ENCODE measurements at regions not wholly inside any gene's neighbourhood (a gene's known extent, or its start where the extent isn't known, plus 50 kb on each side); places are given as distances from the start of the nearest gene placed in this dataset.

GRCh38 chr18:46366751-46367376 lies 262.7 kb downstream of the HAUS1 start:
- Histone ChIP-seq H3K9ac (ENCODE audit: low read length) (no peak overlapping the region), H2AFZ (ENCODE audit: low read length) (no peak overlapping the region), H3F3A (ENCODE audit: low read length, unreplicated experiment) (no peaks in the 10 kb centered on the region), H3K36me3 (ENCODE audit: low read depth, low read length) (no peaks in the 10 kb centered on the region), H3K27me3 (ENCODE audit: low read length) (no peaks in the 10 kb centered on the region), H3K4me1 (ENCODE audit: insufficient read depth, low read length) (no peaks in the 10 kb centered on the region), H4K20me1 (ENCODE audit: low read length) (no peaks in the 10 kb centered on the region), H3K4me3 (ENCODE audit: low read length) (no peak overlapping the region), H3K27ac (ENCODE audit: low read length) (no peak overlapping the region), H3K4me2 (ENCODE audit: low read length) (no peak overlapping the region), H3K9me3 (ENCODE audit: low read length) (no peaks in the 10 kb centered on the region), H3K79me2 (ENCODE audit: low read length) (no peaks in the 10 kb centered on the region), H3K9me2 (replicated peaks; ENCODE audit: low read length) (no peaks in the 10 kb centered on the region)
- no TSS peak for BruUV-seq (replicated peaks)
- DNase-seq (no peak), ATAC-seq (no peak)
- ChIA-PET CTCF (no interaction called here), POLR2A (ENCODE audit: unreplicated experiment) (no interaction called here)
- intact Hi-C loops (cut with micrococcal nuclease) = no loop called here
- TF ChIP-seq EZH2phosphoT487 (IDR thresholded peaks at IDR 0.05; ENCODE audit: borderline replicate concordance, low read length) = no peak
- TF ChIP-seq, protein P1, sequence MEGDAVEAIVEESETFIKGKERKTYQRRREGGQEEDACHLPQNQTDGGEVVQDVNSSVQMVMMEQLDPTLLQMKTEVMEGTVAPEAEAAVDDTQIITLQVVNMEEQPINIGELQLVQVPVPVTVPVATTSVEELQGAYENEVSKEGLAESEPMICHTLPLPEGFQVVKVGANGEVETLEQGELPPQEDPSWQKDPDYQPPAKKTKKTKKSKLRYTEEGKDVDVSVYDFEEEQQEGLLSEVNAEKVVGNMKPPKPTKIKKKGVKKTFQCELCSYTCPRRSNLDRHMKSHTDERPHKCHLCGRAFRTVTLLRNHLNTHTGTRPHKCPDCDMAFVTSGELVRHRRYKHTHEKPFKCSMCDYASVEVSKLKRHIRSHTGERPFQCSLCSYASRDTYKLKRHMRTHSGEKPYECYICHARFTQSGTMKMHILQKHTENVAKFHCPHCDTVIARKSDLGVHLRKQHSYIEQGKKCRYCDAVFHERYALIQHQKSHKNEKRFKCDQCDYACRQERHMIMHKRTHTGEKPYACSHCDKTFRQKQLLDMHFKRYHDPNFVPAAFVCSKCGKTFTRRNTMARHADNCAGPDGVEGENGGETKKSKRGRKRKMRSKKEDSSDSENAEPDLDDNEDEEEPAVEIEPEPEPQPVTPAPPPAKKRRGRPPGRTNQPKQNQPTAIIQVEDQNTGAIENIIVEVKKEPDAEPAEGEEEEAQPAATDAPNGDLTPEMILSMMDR (conservative IDR thresholded peaks at IDR 0.05; ENCODE audit: low read depth, low read length) = no peak
- TF ChIP-seq EZH2 (IDR thresholded peaks at IDR 0.05; ENCODE audit: low read length, unreplicated experiment) = no peak

GRCh38 chr18:46369323-46369722 lies 265.1 kb downstream of the HAUS1 start:
- H3K9ac ChIP-seq (ENCODE audit: low read length) = no peak overlapping the region
- no peaks in the 10 kb centered on the region for H3K9me3 ChIP-seq (ENCODE audit: low read length)
- H3K4me2 ChIP-seq (ENCODE audit: low read length) = no peak overlapping the region
- no peak overlapping the region for H2AFZ ChIP-seq (ENCODE audit: low read length)
- DNase-seq = no peak
- H3F3A ChIP-seq (ENCODE audit: low read length, unreplicated experiment) = no peaks in the 10 kb centered on the region
- H3K9me2 ChIP-seq (replicated peaks; ENCODE audit: low read length) = no peaks in the 10 kb centered on the region
- BruUV-seq (replicated peaks) = no TSS peak
- no peak overlapping the region for H3K4me3 ChIP-seq (ENCODE audit: low read length)
- H3K27ac ChIP-seq (ENCODE audit: low read length) = no peak overlapping the region
- no peaks in the 10 kb centered on the region for H3K79me2 ChIP-seq (ENCODE audit: low read length)
- no peaks in the 10 kb centered on the region for H3K4me1 ChIP-seq (ENCODE audit: insufficient read depth, low read length)
- TF ChIP-seq EZH2 (IDR thresholded peaks at IDR 0.05; ENCODE audit: low read length, unreplicated experiment) (no peak), EZH2phosphoT487 (IDR thresholded peaks at IDR 0.05; ENCODE audit: borderline replicate concordance, low read length) (no peak)
- TF ChIP-seq, protein P1 (conservative IDR thresholded peaks at IDR 0.05; ENCODE audit: low read depth, low read length) = no peak
- no peaks in the 10 kb centered on the region for H3K36me3 ChIP-seq (ENCODE audit: low read depth, low read length)
- no peak for ATAC-seq
- CTCF ChIA-PET = no interaction called here
- H4K20me1 ChIP-seq (ENCODE audit: low read length) = no peaks in the 10 kb centered on the region
- intact Hi-C loops (cut with micrococcal nuclease) = no loop called here
- no peaks in the 10 kb centered on the region for H3K27me3 ChIP-seq (ENCODE audit: low read length)
- POLR2A ChIA-PET (ENCODE audit: unreplicated experiment) = no interaction called here

DNA sequence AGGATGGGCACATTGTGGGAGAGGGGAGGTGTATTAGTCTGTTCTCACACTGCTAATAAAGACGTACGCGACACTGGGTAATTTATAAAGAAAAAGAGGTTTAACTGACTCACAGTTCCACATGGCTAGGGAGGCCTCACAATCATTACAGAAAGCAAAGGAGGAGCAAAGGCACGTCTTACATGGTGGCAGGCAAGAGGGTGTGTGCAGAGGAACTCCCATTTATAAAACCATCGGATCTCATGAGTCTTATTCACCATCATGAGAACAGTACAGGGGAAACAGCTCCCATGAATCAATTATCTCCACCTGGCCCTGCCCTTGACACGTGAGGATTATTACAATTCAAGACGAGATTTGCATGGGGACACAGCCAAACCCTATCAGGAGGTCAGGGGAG lies 266.7 kb downstream of the HAUS1 start:
- no peaks in the 10 kb centered on the region for H3F3A ChIP-seq (ENCODE audit: low read length, unreplicated experiment)
- no peaks in the 10 kb centered on the region for H3K9me3 ChIP-seq (ENCODE audit: low read length)
- no peaks in the 10 kb centered on the region for H3K36me3 ChIP-seq (ENCODE audit: low read depth, low read length)
- ATAC-seq = no peak
- H2AFZ ChIP-seq (ENCODE audit: low read length) = no peak overlapping the region
- no peaks in the 10 kb centered on the region for H4K20me1 ChIP-seq (ENCODE audit: low read length)
- no peaks in the 10 kb centered on the region for H3K4me1 ChIP-seq (ENCODE audit: insufficient read depth, low read length)
- POLR2A ChIA-PET (ENCODE audit: unreplicated experiment) = no interaction called here
- no peaks in the 10 kb centered on the region for H3K9me2 ChIP-seq (replicated peaks; ENCODE audit: low read length)
- H3K9ac ChIP-seq (ENCODE audit: low read length) = no peak overlapping the region
- CTCF ChIA-PET = no interaction called here
- no TSS peak for BruUV-seq (replicated peaks)
- no peaks in the 10 kb centered on the region for H3K79me2 ChIP-seq (ENCODE audit: low read length)
- H3K4me2 ChIP-seq (ENCODE audit: low read length) = no peak overlapping the region
- no peak overlapping the region for H3K27ac ChIP-seq (ENCODE audit: low read length)
- no peaks in the 10 kb centered on the region for H3K27me3 ChIP-seq (ENCODE audit: low read length)
- intact Hi-C loops (cut with micrococcal nuclease) = no loop called here
- H3K4me3 ChIP-seq (ENCODE audit: low read length) = no peak overlapping the region
- no peak for TF ChIP-seq EZH2 (IDR thresholded peaks at IDR 0.05; ENCODE audit: low read length, unreplicated experiment)
- TF ChIP-seq, protein P1 (conservative IDR thresholded peaks at IDR 0.05; ENCODE audit: low read depth, low read length) = no peak
- no peak for TF ChIP-seq EZH2phosphoT487 (IDR thresholded peaks at IDR 0.05; ENCODE audit: borderline replicate concordance, low read length)
- no peak for DNase-seq
